Hepatocyte (in vitro differentiated cells): ENCODE measurements at regions not wholly inside any gene's neighbourhood (a gene's known extent, or its start where the extent isn't known, plus 50 kb on each side); places are given as distances from the start of the nearest gene placed in this dataset.
A peak's percentile ranks its signal among the peaks of the same experiment; 100 is the strongest.

Experiments used
- DNase-seq: peaks from one replicate; pipeline ENCODE4 v3.0.0-alpha.2; 2016; ENCODE audit warnings: low spot score
- H2AFZ ChIP-seq: fragments of 200-600 bp; sonication (generic); 2 replicates; pipeline ENCODE4 v1.6.0; 2016; ENCODE audit warnings: antibody characterized with exemption, mild to moderate bottlenecking
- H3K27ac ChIP-seq: fragments of 200-600 bp; sonication (generic); 2 replicates; pipeline ENCODE4 v1.5.1; 2016; ENCODE audit warnings: mild to moderate bottlenecking
- H3K27me3 ChIP-seq: fragments of 200-600 bp; sonication (generic); 2 replicates; pipeline ENCODE4 v1.6.1; 2016
- H3K36me3 ChIP-seq: fragments of 200-600 bp; sonication (generic); replicated peaks from 2 replicates; pipeline ENCODE4 v1.5.1; 2016; ENCODE audit warnings: low read depth; ENCODE audit not compliant: insufficient read depth
- H3K4me1 ChIP-seq: fragments of 200-600 bp; sonication (generic); 2 replicates; pipeline ENCODE4 v1.5.1; 2016; ENCODE audit warnings: mild to moderate bottlenecking, moderate library complexity; ENCODE audit not compliant: insufficient read depth
- H3K4me2 ChIP-seq: fragments of 200-600 bp; sonication (generic); 2 replicates; pipeline ENCODE4 v1.6.0; 2016
- H3K4me3 ChIP-seq: fragments of 200-600 bp; sonication (generic); 2 replicates; pipeline ENCODE4 v1.5.1; 2016; ENCODE audit warnings: mild to moderate bottlenecking
- H3K79me2 ChIP-seq: fragments of 200-600 bp; sonication (generic); 2 replicates; pipeline ENCODE4 v1.6.0; 2017; ENCODE audit warnings: mild to moderate bottlenecking
- H3K9me2 ChIP-seq: fragments of 200-600 bp; sonication (generic); replicated peaks from 2 replicates; pipeline ENCODE4 v1.6.0; 2017; ENCODE audit warnings: mild to moderate bottlenecking; ENCODE audit not compliant: insufficient read depth
- H3K9me3 ChIP-seq: fragments of 200-600 bp; sonication (generic); 2 replicates; pipeline ENCODE4 v1.5.1; 2016; ENCODE audit warnings: low read depth, mild to moderate bottlenecking
- H4K20me1 ChIP-seq: fragments of 200-600 bp; sonication (generic); 2 replicates; pipeline ENCODE4 v1.6.0; 2016; ENCODE audit warnings: mild to moderate bottlenecking; ENCODE audit not compliant: insufficient read depth, poor library complexity, severe bottlenecking
- EZH2 ChIP-seq: fragments of 200-600 bp; sonication (generic); IDR thresholded peaks from 2 replicates; pipeline ENCODE4 v1.6.1; 2016; ENCODE audit warnings: antibody characterized with exemption, mild to moderate bottlenecking, borderline replicate concordance
- EZH2phosphoT487 ChIP-seq: fragments of 200-600 bp; sonication (generic); IDR thresholded peaks from one replicate; pipeline ENCODE4 v1.6.1; 2018; ENCODE audit warnings: antibody characterized with exemption, mild to moderate bottlenecking, low read depth, moderate library complexity; ENCODE audit not compliant: unreplicated experiment, severe bottlenecking
- WGBS: methylation state at CpG from one replicate; pipeline ENCODE4 v1.1.6; 2016; ENCODE audit warnings: low lambda C conversion rate; ENCODE audit errors: missing lambda C conversion rate; 5-methylcytosine and 5-hydroxymethylcytosine counted together
- TF ChIP-seq, protein P1 (sequence below): fragments of 200-600 bp; sonication (generic); IDR thresholded peaks from 2 replicates; pipeline ENCODE4 v1.5.1; 2016; ENCODE audit warnings: antibody characterized with exemption, mild to moderate bottlenecking; ENCODE audit not compliant: poor library complexity

DNA sequence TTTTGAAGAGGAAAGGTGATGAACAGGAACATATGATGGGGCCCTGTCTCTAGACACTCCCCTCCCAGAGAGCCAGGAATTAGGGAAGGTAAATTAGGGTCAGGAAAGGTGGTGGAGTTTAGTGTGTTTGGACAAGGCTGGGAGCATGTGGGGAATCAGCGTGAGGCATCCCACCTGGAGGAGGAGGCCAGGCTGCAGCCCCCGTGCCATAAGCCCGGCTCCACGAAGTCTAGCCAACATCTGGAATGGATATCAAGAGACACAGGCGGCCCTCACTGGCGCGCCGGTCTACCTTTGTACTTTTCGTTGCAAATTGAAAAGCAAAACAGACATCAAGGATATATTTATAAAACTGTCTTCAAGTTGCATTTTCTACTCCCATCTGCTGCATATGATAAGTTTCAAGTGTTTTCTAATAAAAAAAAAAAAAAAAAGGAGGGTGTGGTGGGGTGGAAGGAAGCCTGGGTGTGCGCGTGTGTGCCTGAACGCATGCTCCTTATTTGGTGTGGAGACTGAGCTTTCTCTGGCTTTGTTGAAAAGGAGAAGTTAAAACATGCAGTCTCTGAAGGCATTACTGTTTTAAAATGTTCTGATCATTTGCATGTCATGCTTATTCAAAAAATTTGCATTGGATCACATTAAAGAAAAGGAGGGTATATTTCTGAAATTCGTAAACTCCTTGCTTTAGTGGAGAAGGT, 546.7 kb upstream of the ID2 start:
- peaks cover 22% of the 10 kb centered on the region for H3K4me1 ChIP-seq
- WGBS, result 35% methylated on average over 13 of the region's 13 CpGs
- H3K27me3 ChIP-seq, result no peaks in the 10 kb centered on the region
- peak overlapping the region; percentile 39 for H3K4me2 ChIP-seq
- TF ChIP-seq EZH2phosphoT487 (no peak), EZH2 (no peak)
- TF ChIP-seq, protein P1, sequence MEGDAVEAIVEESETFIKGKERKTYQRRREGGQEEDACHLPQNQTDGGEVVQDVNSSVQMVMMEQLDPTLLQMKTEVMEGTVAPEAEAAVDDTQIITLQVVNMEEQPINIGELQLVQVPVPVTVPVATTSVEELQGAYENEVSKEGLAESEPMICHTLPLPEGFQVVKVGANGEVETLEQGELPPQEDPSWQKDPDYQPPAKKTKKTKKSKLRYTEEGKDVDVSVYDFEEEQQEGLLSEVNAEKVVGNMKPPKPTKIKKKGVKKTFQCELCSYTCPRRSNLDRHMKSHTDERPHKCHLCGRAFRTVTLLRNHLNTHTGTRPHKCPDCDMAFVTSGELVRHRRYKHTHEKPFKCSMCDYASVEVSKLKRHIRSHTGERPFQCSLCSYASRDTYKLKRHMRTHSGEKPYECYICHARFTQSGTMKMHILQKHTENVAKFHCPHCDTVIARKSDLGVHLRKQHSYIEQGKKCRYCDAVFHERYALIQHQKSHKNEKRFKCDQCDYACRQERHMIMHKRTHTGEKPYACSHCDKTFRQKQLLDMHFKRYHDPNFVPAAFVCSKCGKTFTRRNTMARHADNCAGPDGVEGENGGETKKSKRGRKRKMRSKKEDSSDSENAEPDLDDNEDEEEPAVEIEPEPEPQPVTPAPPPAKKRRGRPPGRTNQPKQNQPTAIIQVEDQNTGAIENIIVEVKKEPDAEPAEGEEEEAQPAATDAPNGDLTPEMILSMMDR, result no peak
- H3K79me2 ChIP-seq, result no peaks in the 10 kb centered on the region
- peak; percentile 62 for DNase-seq
- peak overlapping the region; percentile 88 for H3K27ac ChIP-seq
- no peak overlapping the region for H2AFZ ChIP-seq
- H3K9me2 ChIP-seq, result no peaks in the 10 kb centered on the region
- no peaks in the 10 kb centered on the region for H3K9me3 ChIP-seq
- H3K36me3 ChIP-seq, result no peaks in the 10 kb centered on the region
- H4K20me1 ChIP-seq, result no peaks in the 10 kb centered on the region
- H3K4me3 ChIP-seq, result no peak overlapping the region

DNA sequence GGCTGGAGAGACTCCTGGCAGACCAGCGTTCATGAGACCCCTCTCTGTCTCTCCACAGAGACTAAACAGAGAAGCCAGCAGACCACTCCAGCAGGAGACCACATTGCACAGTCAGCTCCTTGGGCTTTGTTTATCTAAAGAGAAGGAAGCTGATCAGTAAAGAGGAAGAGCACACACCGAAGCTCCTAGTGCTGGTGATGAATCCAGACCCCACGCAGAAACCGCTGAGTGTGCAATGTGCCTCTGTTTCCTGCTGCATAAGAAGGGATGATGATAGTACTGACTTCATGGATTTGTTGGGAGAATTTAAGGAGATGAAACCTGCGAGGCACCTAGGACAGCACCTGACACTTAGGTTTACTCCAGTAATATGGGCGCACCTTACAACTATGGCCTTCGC, 544.1 kb upstream of the ID2 start:
- Histone ChIP-seq H3K27ac (no peak overlapping the region), H3K79me2 (no peaks in the 10 kb centered on the region), H3K4me1 (peaks cover 22% of the 10 kb centered on the region), H3K4me3 (no peak overlapping the region), H3K4me2 (no peak overlapping the region), H2AFZ (no peak overlapping the region), H3K9me3 (no peaks in the 10 kb centered on the region), H3K36me3 (no peaks in the 10 kb centered on the region), H4K20me1 (no peaks in the 10 kb centered on the region), H3K9me2 (no peaks in the 10 kb centered on the region), H3K27me3 (no peaks in the 10 kb centered on the region)
- TF ChIP-seq EZH2phosphoT487 (no peak), EZH2 (no peak)
- TF ChIP-seq, protein P1, result no peak
- WGBS, result 83% methylated on average over 7 of the region's 7 CpGs
- no peak for DNase-seq

- WGBS, result 100% methylated on average over 3 of the region's 3 CpGs
- Histone ChIP-seq H3K27ac (peak overlapping the region; percentile 25), H2AFZ (no peak overlapping the region), H3K9me2 (no peaks in the 10 kb centered on the region), H3K4me2 (no peak overlapping the region), H3K27me3 (no peaks in the 10 kb centered on the region), H3K9me3 (no peaks in the 10 kb centered on the region), H3K4me1 (peaks cover 15% of the 10 kb centered on the region), H3K79me2 (no peaks in the 10 kb centered on the region), H4K20me1 (no peaks in the 10 kb centered on the region), H3K4me3 (no peak overlapping the region), H3K36me3 (no peaks in the 10 kb centered on the region)
- TF ChIP-seq EZH2phosphoT487, result no peak
- no peak for TF ChIP-seq EZH2
- TF ChIP-seq, protein P1, result no peak
- no peak for DNase-seq
These were observed 543.3 kb upstream of the ID2 start for GRCh38 chr2:8138525-8138922.
